Keratinocyte (primary cell): ENCODE measurements at regions not wholly inside any gene's neighbourhood (a gene's known extent, or its start where the extent isn't known, plus 50 kb on each side); places are given as distances from the start of the nearest gene placed in this dataset.

Experiments used
- CTCF ChIP-seq, 3 experiments: IDR thresholded peaks in 1 of 3; conservative IDR thresholded peaks in 1 of 3; optimal IDR thresholded peaks in 1 of 3; 2 replicates in 2 of 3; 3 replicates in 1 of 3; pipeline versions ENCODE3 to v1.5.1; 2011; ENCODE audit warnings: low read length in 3 of 3, mild to moderate bottlenecking in 3 of 3, moderate library complexity in 2 of 3, control low read depth in 1 of 3, inconsistent platforms in 1 of 3; ENCODE audit not compliant: insufficient read depth in 2 of 3; ENCODE audit errors: extremely low read depth in 1 of 3
- EZH2 ChIP-seq: IDR thresholded peaks from one replicate; pipeline ENCODE4 v1.6.1; 2012; ENCODE audit warnings: inconsistent platforms, mild to moderate bottlenecking, low read length, moderate library complexity

GRCh38 chr2:120945832-120946499 is 210.3 kb downstream of the GLI2 start:
- TF ChIP-seq CTCF (optimal IDR thresholded peaks at IDR 0.05 in 1 of 3, IDR thresholded peaks at IDR 0.05 in 1 of 3, conservative IDR thresholded peaks at IDR 0.05 in 1 of 3; ENCODE audit: extremely low read depth in 1 of 3, insufficient read depth in 2 of 3, low read length in 3 of 3) (no peak), EZH2 (no peak)
